ENCODE measurements at regions not wholly inside any gene's neighbourhood (a gene's known extent, or its start where the extent isn't known, plus 50 kb on each side); places are given as distances from the start of the nearest gene placed in this dataset.

DNA sequence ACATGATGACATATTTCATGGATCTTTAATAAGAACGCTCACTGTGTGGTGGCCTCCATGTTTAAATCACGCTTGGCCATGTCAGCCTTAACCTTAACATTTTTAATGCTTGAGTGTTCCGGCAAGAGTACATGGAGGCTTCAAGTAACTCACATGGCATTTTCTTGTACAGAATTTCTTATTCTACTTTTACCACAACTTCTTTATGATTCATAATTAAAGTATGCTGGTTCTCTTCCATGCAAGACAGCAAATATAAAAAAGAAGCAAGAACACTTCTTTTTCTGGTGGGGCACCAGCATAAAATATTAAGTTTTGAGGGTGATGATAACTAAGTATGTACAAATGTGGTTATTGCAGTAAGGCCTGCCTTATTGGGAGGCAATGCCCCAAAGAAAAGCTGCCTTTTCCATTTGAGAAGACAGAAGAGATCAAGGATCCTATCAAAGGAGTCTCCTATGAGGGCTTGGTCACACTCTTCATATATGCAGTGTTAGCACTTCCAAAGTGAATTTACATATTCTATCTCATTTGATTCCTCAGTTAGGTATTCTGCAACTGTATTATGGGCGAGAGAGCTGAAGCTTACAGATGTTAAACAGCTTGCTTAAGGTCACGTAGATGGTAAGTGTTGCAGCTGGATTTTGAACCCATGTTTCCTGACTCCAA is 382.7 kb upstream of the MEF2C start:
- 95 to 98% methylated on average over 5 of the region's 5 CpGs for WGBS, 2 donors
- no peaks in the 10 kb centered on the region for H3K4me1 ChIP-seq (ENCODE audit: control insufficient read depth in 5 of 5, insufficient read depth in 5 of 5, low read length in 5 of 5)
- ATAC-seq (ENCODE audit: insufficient read depth, low FRiP score): no peak
- no peaks in the 10 kb centered on the region for H3K27me3 ChIP-seq (ENCODE audit: control insufficient read depth in 3 of 3, insufficient read depth in 3 of 3, low read length in 2 of 3)
- no peak overlapping the region for H3K27ac ChIP-seq (ENCODE audit: low read depth in 1 of 2, low read length in 1 of 2)
- TF ChIP-seq, protein P1, sequence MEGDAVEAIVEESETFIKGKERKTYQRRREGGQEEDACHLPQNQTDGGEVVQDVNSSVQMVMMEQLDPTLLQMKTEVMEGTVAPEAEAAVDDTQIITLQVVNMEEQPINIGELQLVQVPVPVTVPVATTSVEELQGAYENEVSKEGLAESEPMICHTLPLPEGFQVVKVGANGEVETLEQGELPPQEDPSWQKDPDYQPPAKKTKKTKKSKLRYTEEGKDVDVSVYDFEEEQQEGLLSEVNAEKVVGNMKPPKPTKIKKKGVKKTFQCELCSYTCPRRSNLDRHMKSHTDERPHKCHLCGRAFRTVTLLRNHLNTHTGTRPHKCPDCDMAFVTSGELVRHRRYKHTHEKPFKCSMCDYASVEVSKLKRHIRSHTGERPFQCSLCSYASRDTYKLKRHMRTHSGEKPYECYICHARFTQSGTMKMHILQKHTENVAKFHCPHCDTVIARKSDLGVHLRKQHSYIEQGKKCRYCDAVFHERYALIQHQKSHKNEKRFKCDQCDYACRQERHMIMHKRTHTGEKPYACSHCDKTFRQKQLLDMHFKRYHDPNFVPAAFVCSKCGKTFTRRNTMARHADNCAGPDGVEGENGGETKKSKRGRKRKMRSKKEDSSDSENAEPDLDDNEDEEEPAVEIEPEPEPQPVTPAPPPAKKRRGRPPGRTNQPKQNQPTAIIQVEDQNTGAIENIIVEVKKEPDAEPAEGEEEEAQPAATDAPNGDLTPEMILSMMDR (IDR thresholded peaks at IDR 0.05; ENCODE audit: control extremely low read depth, extremely low read depth): no peak
- no peaks in the 10 kb centered on the region for H3K9me3 ChIP-seq (ENCODE audit: control insufficient read depth in 4 of 4, insufficient read depth in 3 of 4, low read length in 3 of 4)
- H3K4me3 ChIP-seq: no peak overlapping the region
- no peak overlapping the region for H3K9ac ChIP-seq (ENCODE audit: insufficient read depth in 1 of 2, low read length in 2 of 2)
- no peak for DNase-seq
- no peaks in the 10 kb centered on the region for H3K36me3 ChIP-seq (ENCODE audit: control insufficient read depth in 4 of 4, insufficient read depth in 4 of 4, low read length in 4 of 4)

DNA sequence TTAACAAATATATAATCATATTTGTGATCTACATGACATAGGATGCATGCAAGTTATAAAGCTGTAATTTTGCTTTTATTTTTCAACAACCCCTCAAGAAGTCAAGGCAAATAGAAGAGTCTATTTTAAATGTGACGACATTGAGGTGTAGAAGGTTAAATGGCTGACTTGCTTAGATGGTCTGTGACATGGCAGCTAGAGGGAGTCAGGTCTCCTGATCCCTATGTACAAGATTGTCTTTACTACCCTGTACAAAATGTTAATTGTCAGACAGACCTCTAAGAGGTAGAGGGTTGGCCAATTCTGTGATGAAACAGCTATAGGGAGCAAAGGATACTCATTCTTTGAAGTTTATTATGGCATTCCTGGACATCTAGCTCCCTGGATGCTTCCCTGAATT is 380.9 kb upstream of the MEF2C start:
- Histone ChIP-seq H3K27me3 (ENCODE audit: control insufficient read depth in 3 of 3, insufficient read depth in 3 of 3, low read length in 2 of 3) (no peaks in the 10 kb centered on the region), H3K9me3 (ENCODE audit: control insufficient read depth in 4 of 4, insufficient read depth in 3 of 4, low read length in 3 of 4) (no peaks in the 10 kb centered on the region), H3K27ac (ENCODE audit: low read depth in 1 of 2, low read length in 1 of 2) (no peak overlapping the region), H3K4me1 (ENCODE audit: control insufficient read depth in 5 of 5, insufficient read depth in 5 of 5, low read length in 5 of 5) (no peaks in the 10 kb centered on the region), H3K4me3 (no peak overlapping the region), H3K9ac (ENCODE audit: insufficient read depth in 1 of 2, low read length in 2 of 2) (no peak overlapping the region), H3K36me3 (ENCODE audit: control insufficient read depth in 4 of 4, insufficient read depth in 4 of 4, low read length in 4 of 4) (no peaks in the 10 kb centered on the region)
- TF ChIP-seq, protein P1 (IDR thresholded peaks at IDR 0.05; ENCODE audit: control extremely low read depth, extremely low read depth): no peak
- 91 to 95% methylated on average over 1 of the region's 1 CpG for WGBS, 2 donors
- ATAC-seq (ENCODE audit: insufficient read depth, low FRiP score) (no peak), DNase-seq (no peak)

DNA sequence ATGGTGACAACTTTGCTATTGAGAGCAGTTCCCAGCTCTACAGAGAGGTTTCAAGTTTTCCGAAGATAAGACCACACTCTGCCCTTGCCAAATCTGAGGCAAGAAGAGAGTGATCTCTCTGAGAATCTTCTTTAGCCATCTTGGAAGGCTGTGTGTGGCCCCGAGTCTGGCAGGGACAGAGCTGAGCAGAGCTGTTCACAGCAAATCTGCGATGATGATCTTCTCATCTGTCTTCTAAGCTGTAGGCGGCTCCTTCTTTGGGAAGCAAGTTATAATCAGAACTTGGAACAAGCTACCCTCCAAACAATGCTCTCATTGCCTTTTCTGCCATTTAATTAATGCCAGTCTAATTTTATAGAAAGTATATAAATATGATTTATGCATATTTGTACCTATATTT is 379.0 kb upstream of the MEF2C start:
- DNase-seq: no peak
- no peak overlapping the region for H3K27ac ChIP-seq (ENCODE audit: low read depth in 1 of 2, low read length in 1 of 2)
- TF ChIP-seq, protein P1 (IDR thresholded peaks at IDR 0.05; ENCODE audit: control extremely low read depth, extremely low read depth): no peak
- no peak for ATAC-seq (ENCODE audit: insufficient read depth, low FRiP score)
- H3K27me3 ChIP-seq (ENCODE audit: control insufficient read depth in 3 of 3, insufficient read depth in 3 of 3, low read length in 2 of 3): no peaks in the 10 kb centered on the region
- H3K36me3 ChIP-seq (ENCODE audit: control insufficient read depth in 4 of 4, insufficient read depth in 4 of 4, low read length in 4 of 4): no peaks in the 10 kb centered on the region
- 90 to 94% methylated on average over 4 of the region's 4 CpGs for WGBS, 2 donors
- no peak overlapping the region for H3K9ac ChIP-seq (ENCODE audit: insufficient read depth in 1 of 2, low read length in 2 of 2)
- H3K4me1 ChIP-seq (ENCODE audit: control insufficient read depth in 5 of 5, insufficient read depth in 5 of 5, low read length in 5 of 5): no peaks in the 10 kb centered on the region
- no peak overlapping the region for H3K4me3 ChIP-seq
- no peaks in the 10 kb centered on the region for H3K9me3 ChIP-seq (ENCODE audit: control insufficient read depth in 4 of 4, insufficient read depth in 3 of 4, low read length in 3 of 4)

DNA sequence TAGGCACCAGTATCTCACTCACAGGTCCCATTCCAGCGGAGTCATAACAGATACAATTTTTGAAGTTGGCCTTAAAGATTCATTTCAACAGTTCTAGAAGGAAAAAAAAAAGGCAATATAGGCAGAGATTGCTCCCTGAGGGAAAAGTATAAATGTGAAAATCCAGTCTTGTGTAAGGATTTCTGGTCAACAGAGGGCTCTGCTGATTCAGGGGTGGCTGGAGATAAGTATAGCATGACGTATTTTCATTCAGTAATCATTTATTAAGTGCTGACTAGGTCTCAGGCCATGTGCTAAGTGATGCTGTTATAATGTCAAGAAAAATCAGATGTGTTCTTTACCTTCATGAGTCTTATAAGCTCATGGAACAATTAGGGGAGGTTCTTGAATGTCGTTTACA is 377.3 kb upstream of the MEF2C start:
- 75 to 78% methylated on average over 3 of the region's 3 CpGs for WGBS, 2 donors
- no peak for DNase-seq
- Histone ChIP-seq H3K36me3 (ENCODE audit: control insufficient read depth in 4 of 4, insufficient read depth in 4 of 4, low read length in 4 of 4) (no peaks in the 10 kb centered on the region), H3K9ac (ENCODE audit: insufficient read depth in 1 of 2, low read length in 2 of 2) (no peak overlapping the region), H3K4me3 (no peak overlapping the region), H3K4me1 (ENCODE audit: control insufficient read depth in 5 of 5, insufficient read depth in 5 of 5, low read length in 5 of 5) (no peaks in the 10 kb centered on the region), H3K27ac (ENCODE audit: low read depth in 1 of 2, low read length in 1 of 2) (no peak overlapping the region), H3K27me3 (ENCODE audit: control insufficient read depth in 3 of 3, insufficient read depth in 3 of 3, low read length in 2 of 3) (no peaks in the 10 kb centered on the region), H3K9me3 (ENCODE audit: control insufficient read depth in 4 of 4, insufficient read depth in 3 of 4, low read length in 3 of 4) (peaks cover 0 to 2% (median 0%) of the 10 kb centered on the region in 4 donors)
- ATAC-seq (ENCODE audit: insufficient read depth, low FRiP score): no peak
- TF ChIP-seq, protein P1 (IDR thresholded peaks at IDR 0.05; ENCODE audit: control extremely low read depth, extremely low read depth): no peak

Data from lung (tissue), 11 donors.